Tibial nerve (tissue), 4 donors: ENCODE measurements at regions not wholly inside any gene's neighbourhood (a gene's known extent, or its start where the extent isn't known, plus 50 kb on each side); places are given as distances from the start of the nearest gene placed in this dataset.

ENCODE experiments used
- DNase-seq, 2 donors: peaks; one replicate each; pipeline ENCODE4 v3.0.0-alpha.2; 2019; ENCODE audit warnings: low spot score in 2 of 2
- H3K27ac ChIP-seq, 4 donors: fragments of 200-600 bp; sonication (generic) in 3 of 4; one replicate each; pipeline ENCODE4 v1.5.1; 2017 to 2019; ENCODE audit warnings: mild to moderate bottlenecking in 1 of 4
- H3K27me3 ChIP-seq, 2 donors: fragments of 200-600 bp; sonication (generic) in 1 of 2; one replicate each; pipeline versions ENCODE4 v1.5.1 to v1.6.0; 2017 to 2019
- H3K36me3 ChIP-seq, 3 donors: fragments of 200-600 bp; sonication (generic); one replicate each; pipeline ENCODE4 v1.5.1; 2018 to 2019
- H3K4me1 ChIP-seq, 4 donors: fragments of 200-600 bp; sonication (generic) in 3 of 4; one replicate each; pipeline ENCODE4 v1.5.1; 2017 to 2019
- H3K4me3 ChIP-seq, 4 donors: fragments of 200-600 bp; sonication (generic) in 3 of 4; one replicate each; pipeline ENCODE4 v1.5.1; 2017 to 2019; ENCODE audit warnings: mild to moderate bottlenecking in 1 of 4, moderate library complexity in 1 of 4
- H3K9me3 ChIP-seq, 4 donors: fragments of 200-600 bp; sonication (generic) in 3 of 4; one replicate each; pipeline ENCODE4 v1.5.1; 2017 to 2019
- EP300 ChIP-seq, 2 donors: sonication (generic); formaldehyde crosslinking; IDR thresholded peaks; one replicate each; pipeline ENCODE4 v1.6.1; 2017; ENCODE audit warnings: antibody characterized with exemption in 2 of 2, mild to moderate bottlenecking in 1 of 2
- POLR2A ChIP-seq, 2 donors: fragments of 450-650 bp; IDR thresholded peaks; one replicate each; pipeline ENCODE4 v1.6.1; 2017; ENCODE audit warnings: antibody characterized with exemption in 2 of 2, mild to moderate bottlenecking in 2 of 2, moderate library complexity in 2 of 2
- WGBS, 2 donors: methylation state at CpG; one replicate each; pipeline ENCODE4 v1.1.5; 2018; 5-methylcytosine and 5-hydroxymethylcytosine counted together
- TF ChIP-seq, protein P1 (sequence below), 5 experiments: fragments of 200-600 bp in 3 of 5; fragments of 450-650 bp in 2 of 5; sonication (generic) in 3 of 5; IDR thresholded peaks; one replicate each; pipeline ENCODE4 v1.5.1; 2016 to 2019; ENCODE audit warnings: antibody characterized with exemption in 5 of 5, mild to moderate bottlenecking in 3 of 5, moderate library complexity in 2 of 5

DNA sequence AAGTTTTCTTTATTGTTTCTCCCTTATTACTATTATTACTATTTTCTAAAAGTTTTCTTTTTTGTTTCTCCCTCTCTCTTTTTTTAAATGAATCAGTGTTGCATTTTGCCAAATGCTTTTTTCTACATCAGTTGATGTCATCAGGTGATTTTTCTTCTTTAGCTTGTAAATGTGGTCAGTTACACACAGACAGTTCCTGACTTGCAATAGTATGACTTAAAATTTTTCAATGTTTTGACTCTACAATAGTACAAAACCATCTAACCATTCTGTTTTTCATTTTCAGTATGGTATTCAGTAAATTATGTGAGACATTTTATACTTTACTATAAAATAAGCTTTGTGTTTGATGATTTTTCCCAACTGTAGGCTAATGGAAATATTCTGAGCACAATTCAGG is 443.0 kb downstream of the GADD45G start:
- Histone ChIP-seq H3K4me1 (no peaks in the 10 kb centered on the region), H3K4me3 (no peak overlapping the region), H3K9me3 (no peaks in the 10 kb centered on the region), H3K27ac (no peak overlapping the region), H3K27me3 (no peaks in the 10 kb centered on the region), H3K36me3 (no peaks in the 10 kb centered on the region)
- DNase-seq, result no peak
- TF ChIP-seq POLR2A (IDR thresholded peaks at IDR 0.05), result no peak
- TF ChIP-seq EP300 (IDR thresholded peaks at IDR 0.05), result no peak
- TF ChIP-seq, protein P1, sequence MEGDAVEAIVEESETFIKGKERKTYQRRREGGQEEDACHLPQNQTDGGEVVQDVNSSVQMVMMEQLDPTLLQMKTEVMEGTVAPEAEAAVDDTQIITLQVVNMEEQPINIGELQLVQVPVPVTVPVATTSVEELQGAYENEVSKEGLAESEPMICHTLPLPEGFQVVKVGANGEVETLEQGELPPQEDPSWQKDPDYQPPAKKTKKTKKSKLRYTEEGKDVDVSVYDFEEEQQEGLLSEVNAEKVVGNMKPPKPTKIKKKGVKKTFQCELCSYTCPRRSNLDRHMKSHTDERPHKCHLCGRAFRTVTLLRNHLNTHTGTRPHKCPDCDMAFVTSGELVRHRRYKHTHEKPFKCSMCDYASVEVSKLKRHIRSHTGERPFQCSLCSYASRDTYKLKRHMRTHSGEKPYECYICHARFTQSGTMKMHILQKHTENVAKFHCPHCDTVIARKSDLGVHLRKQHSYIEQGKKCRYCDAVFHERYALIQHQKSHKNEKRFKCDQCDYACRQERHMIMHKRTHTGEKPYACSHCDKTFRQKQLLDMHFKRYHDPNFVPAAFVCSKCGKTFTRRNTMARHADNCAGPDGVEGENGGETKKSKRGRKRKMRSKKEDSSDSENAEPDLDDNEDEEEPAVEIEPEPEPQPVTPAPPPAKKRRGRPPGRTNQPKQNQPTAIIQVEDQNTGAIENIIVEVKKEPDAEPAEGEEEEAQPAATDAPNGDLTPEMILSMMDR (IDR thresholded peaks at IDR 0.05), result no peak

DNA sequence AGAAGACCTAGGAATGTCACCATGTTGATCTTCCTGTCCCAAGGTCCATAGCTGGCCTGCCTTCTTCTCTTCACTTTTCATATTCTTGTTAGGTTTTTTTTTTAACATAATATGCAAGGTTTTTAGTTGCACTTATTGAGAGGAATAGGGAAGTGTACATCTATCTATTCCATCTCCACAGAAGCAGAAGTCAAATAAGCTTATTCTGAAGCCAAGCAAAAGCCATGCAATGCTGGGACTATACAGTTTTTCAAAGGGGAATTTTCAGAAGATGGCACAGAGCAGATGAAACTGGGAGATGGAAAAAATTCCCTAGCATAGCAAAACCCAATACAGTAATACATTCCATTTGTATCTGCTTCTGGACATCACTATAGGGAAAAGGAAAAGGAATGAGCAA is 447.6 kb downstream of the GADD45G start:
- TF ChIP-seq POLR2A (IDR thresholded peaks at IDR 0.05), result no peak
- TF ChIP-seq, protein P1 (IDR thresholded peaks at IDR 0.05), result no peak
- no peak for TF ChIP-seq EP300 (IDR thresholded peaks at IDR 0.05)
- H3K4me3 ChIP-seq, result no peak overlapping the region
- no peak for DNase-seq
- H3K9me3 ChIP-seq, result no peaks in the 10 kb centered on the region
- no peak overlapping the region for H3K27ac ChIP-seq
- H3K36me3 ChIP-seq, result no peaks in the 10 kb centered on the region
- no peaks in the 10 kb centered on the region for H3K4me1 ChIP-seq
- no peaks in the 10 kb centered on the region for H3K27me3 ChIP-seq

DNA sequence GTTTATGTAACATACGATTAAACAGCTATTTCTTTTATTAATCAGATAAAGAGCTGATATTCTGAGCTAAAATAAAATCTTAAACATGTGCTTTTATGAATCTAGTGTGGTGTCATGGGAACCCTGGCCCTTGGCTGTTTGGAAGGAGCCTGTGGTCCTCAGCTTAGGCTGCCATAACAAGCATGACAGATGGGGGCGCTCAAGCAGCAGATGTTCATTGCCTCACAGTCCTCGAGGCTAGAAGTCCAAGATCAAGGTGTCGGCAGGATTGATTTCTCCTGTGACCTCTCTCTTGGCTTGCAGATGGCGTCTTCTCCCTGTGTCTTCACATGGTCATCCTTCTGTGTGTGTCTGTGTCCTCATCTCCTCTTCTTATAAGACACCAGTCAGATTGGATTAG is 448.2 kb downstream of the GADD45G start:
- TF ChIP-seq EP300 (IDR thresholded peaks at IDR 0.05) (no peak), POLR2A (IDR thresholded peaks at IDR 0.05) (no peak)
- TF ChIP-seq, protein P1 (IDR thresholded peaks at IDR 0.05), result no peak
- H3K4me3 ChIP-seq, result no peak overlapping the region
- H3K9me3 ChIP-seq, result no peaks in the 10 kb centered on the region
- 72 to 76% methylated on average over 5 of the region's 5 CpGs for WGBS, 2 donors
- no peak overlapping the region for H3K27ac ChIP-seq
- no peaks in the 10 kb centered on the region for H3K27me3 ChIP-seq
- no peaks in the 10 kb centered on the region for H3K4me1 ChIP-seq
- DNase-seq, result no peak
- H3K36me3 ChIP-seq, result no peaks in the 10 kb centered on the region

DNA sequence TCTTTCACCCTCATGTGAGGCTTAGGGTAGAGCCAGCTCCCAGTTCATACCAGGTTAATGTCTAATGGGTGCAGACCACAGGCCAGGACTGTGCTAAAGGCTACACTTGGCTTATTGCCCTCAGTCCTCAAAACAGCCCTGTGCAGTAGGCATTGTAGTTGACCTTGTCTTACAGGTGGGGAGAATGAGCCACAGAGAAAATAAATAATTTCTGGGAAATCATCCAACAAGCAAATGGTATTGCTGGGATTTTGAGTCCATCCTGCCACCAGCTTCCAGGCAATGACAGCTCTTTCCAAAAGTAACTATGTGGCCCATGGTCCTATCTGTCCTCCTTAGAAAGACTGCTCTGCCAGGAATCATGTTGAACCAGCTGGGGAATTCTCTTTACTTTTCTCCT is 450.0 kb downstream of the GADD45G start:
- no peak for DNase-seq
- no peak overlapping the region for H3K27ac ChIP-seq
- no peaks in the 10 kb centered on the region for H3K36me3 ChIP-seq
- no peak overlapping the region for H3K4me3 ChIP-seq
- H3K27me3 ChIP-seq, result no peaks in the 10 kb centered on the region
- no peaks in the 10 kb centered on the region for H3K9me3 ChIP-seq
- TF ChIP-seq, protein P1 (IDR thresholded peaks at IDR 0.05), result no peak
- TF ChIP-seq POLR2A (IDR thresholded peaks at IDR 0.05) (no peak), EP300 (IDR thresholded peaks at IDR 0.05) (no peak)
- no peaks in the 10 kb centered on the region for H3K4me1 ChIP-seq

DNA sequence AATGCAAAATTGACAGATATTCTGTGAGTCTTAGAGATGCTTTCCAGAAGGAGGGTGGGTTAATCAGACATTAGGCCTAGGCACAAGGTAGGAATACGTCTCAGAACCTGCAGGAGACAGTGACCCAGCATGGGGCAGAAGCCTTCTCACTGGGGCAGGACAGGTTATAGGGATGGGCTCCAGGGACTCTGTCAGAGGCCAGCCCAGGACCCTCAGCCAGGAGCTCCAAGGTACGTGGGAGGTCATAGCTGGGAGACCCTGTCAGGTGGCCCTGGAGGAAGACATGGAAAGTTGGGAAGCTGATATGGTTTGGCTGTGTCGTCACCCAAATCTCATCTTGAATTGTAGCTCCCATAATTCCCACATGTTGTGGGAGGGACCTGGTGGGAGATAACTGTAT is 450.4 kb downstream of the GADD45G start:
- H3K36me3 ChIP-seq, result no peaks in the 10 kb centered on the region
- WGBS, 2 donors, result 89 to 96% methylated on average over 3 of the region's 3 CpGs
- DNase-seq, result no peak
- no peaks in the 10 kb centered on the region for H3K4me1 ChIP-seq
- no peak overlapping the region for H3K27ac ChIP-seq
- no peak overlapping the region for H3K4me3 ChIP-seq
- H3K27me3 ChIP-seq, result no peaks in the 10 kb centered on the region
- TF ChIP-seq POLR2A (IDR thresholded peaks at IDR 0.05), result no peak
- TF ChIP-seq EP300 (IDR thresholded peaks at IDR 0.05), result no peak
- TF ChIP-seq, protein P1 (IDR thresholded peaks at IDR 0.05), result no peak
- no peaks in the 10 kb centered on the region for H3K9me3 ChIP-seq
